PC-9 (cell line): ENCODE measurements at regions not wholly inside any gene's neighbourhood (a gene's known extent, or its start where the extent isn't known, plus 50 kb on each side); places are given as distances from the start of the nearest gene placed in this dataset.
"Not testable (repeated sequence)": the region's sequence is repeated elsewhere in the genome, so short reads cannot be mapped to it uniquely, and the experiment has no call there.

Experiments
- BruUV-seq: library from RNA; stranded (reverse); fragments of 400-500 nt; replicated peaks from 2 replicates; lab custom pipeline; 2021; lab: Mats Ljungman, UMichigan
- CTCF ChIA-PET: fragments of 300-600 bp; sonication (Branson Sonifier 250); formaldehyde crosslinking; loops from one replicate; lab custom pipeline; 2022; ENCODE audit warnings: antibody characterized with exemption; lab: Charles Lee
- POLR2A ChIA-PET: fragments of 300-600 bp; sonication (Branson Sonifier 250); formaldehyde crosslinking; loops from one replicate; lab custom pipeline; 2022; ENCODE audit warnings: antibody characterized with exemption; ENCODE audit not compliant: unreplicated experiment; lab: Charles Lee
- DNase-seq, 2 experiments: peaks; one replicate each; pipeline versions ENCODE4 v3.0.0 to v3.0.0-alpha.2; 2015 to 2022; ENCODE audit warnings: mixed read lengths in 1 of 2
- H2AFZ ChIP-seq: fragments of 200-600 bp; sonication (generic); 2 replicates; pipeline ENCODE4 v1.8.1; 2017; ENCODE audit warnings: antibody characterized with exemption
- H3F3A ChIP-seq: fragments of 200-600 bp; sonication (generic); 2 replicates; pipeline ENCODE4 v1.8.1; 2017; ENCODE audit warnings: antibody characterized with exemption, mild to moderate bottlenecking, low read depth; ENCODE audit not compliant: insufficient read depth
- H3K27ac ChIP-seq: fragments of 200-600 bp; sonication (generic); 2 replicates; pipeline ENCODE4 v1.6.1; 2016; ENCODE audit warnings: mixed run types
- H3K27me3 ChIP-seq: fragments of 200-600 bp; sonication (generic); 2 replicates; pipeline ENCODE4 v1.6.1; 2016; ENCODE audit warnings: low read depth, mixed run types; ENCODE audit not compliant: insufficient read depth
- H3K36me3 ChIP-seq: fragments of 200-600 bp; sonication (generic); 2 replicates; pipeline ENCODE4 v1.6.1; 2016; ENCODE audit warnings: low read depth, mixed run types
- H3K4me1 ChIP-seq: fragments of 200-600 bp; sonication (generic); replicated peaks from 2 replicates; pipeline ENCODE4 v1.6.1; 2016; ENCODE audit warnings: mixed run types; ENCODE audit not compliant: insufficient read depth
- H3K4me2 ChIP-seq: fragments of 200-600 bp; sonication (generic); 2 replicates; pipeline ENCODE4 v1.6.1; 2017; ENCODE audit warnings: mixed run types
- H3K4me3 ChIP-seq: fragments of 200-600 bp; sonication (generic); 2 replicates; pipeline ENCODE4 v1.6.1; 2016; ENCODE audit warnings: mixed run types
- H3K79me2 ChIP-seq: fragments of 200-600 bp; sonication (generic); 2 replicates; pipeline ENCODE4 v1.6.1; 2017; ENCODE audit warnings: low read depth, mixed run types
- H3K9me2 ChIP-seq: fragments of 200-600 bp; sonication (generic); 2 replicates; pipeline ENCODE4 v1.8.1; 2017; ENCODE audit warnings: mild to moderate bottlenecking; ENCODE audit not compliant: insufficient read depth
- H3K9me3 ChIP-seq: fragments of 200-600 bp; sonication (generic); 2 replicates; pipeline ENCODE4 v1.8.1; 2016; ENCODE audit warnings: low read depth; ENCODE audit not compliant: insufficient read depth
- H4K20me1 ChIP-seq: fragments of 200-600 bp; sonication (generic); 2 replicates; pipeline ENCODE4 v1.8.1; 2017; ENCODE audit not compliant: insufficient read depth
- EZH2 ChIP-seq: fragments of 200-600 bp; sonication (generic); IDR thresholded peaks from 2 replicates; pipeline ENCODE4 v1.8.0; 2017; ENCODE audit warnings: antibody characterized with exemption, low read depth
- intact Hi-C: fragments of 100-400 bp; cut with micrococcal nuclease; formaldehyde crosslinking; loops from one replicate; pipeline ENCODE4 v1.10.0; 2022; ENCODE audit not compliant: unreplicated experiment
- TF ChIP-seq, protein P1 (sequence below): fragments of 200-600 bp; sonication (generic); conservative IDR thresholded peaks from 2 replicates; pipeline ENCODE4 v1.6.1; 2017; ENCODE audit warnings: mixed run types, antibody characterized with exemption, mild to moderate bottlenecking, moderate library complexity

DNA sequence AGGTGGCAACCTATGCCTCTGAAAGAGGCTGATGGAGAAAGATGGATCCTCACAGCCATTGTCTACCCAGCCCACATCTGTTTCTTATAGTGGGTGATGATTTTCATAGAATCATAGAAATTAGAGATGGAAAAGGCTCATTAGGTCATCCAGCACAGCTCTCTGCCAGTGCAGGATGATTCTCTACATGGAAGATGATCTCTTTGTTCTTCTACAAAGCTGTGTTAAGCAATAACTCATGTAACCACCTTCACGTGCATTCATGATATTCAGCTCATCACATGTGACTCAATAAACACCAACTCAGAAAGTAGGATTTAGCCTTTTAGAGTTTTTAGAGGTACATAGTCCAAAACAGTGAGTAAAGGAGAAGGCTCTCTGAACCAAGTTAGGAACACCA is 539.4 kb upstream of the ID2 start:
- POLR2A ChIA-PET: no interaction called here
- Histone ChIP-seq H3K4me3 (no peak overlapping the region), H2AFZ (no peak overlapping the region), H3K4me2 (no peak overlapping the region), H3F3A (no peaks in the 10 kb centered on the region), H3K4me1 (no peaks in the 10 kb centered on the region), H4K20me1 (no peaks in the 10 kb centered on the region), H3K9me2 (no peaks in the 10 kb centered on the region), H3K36me3 (no peaks in the 10 kb centered on the region), H3K9me3 (no peaks in the 10 kb centered on the region), H3K79me2 (no peaks in the 10 kb centered on the region), H3K27me3 (no peaks in the 10 kb centered on the region), H3K27ac (no peak overlapping the region)
- TF ChIP-seq EZH2: no peak
- TF ChIP-seq, protein P1, sequence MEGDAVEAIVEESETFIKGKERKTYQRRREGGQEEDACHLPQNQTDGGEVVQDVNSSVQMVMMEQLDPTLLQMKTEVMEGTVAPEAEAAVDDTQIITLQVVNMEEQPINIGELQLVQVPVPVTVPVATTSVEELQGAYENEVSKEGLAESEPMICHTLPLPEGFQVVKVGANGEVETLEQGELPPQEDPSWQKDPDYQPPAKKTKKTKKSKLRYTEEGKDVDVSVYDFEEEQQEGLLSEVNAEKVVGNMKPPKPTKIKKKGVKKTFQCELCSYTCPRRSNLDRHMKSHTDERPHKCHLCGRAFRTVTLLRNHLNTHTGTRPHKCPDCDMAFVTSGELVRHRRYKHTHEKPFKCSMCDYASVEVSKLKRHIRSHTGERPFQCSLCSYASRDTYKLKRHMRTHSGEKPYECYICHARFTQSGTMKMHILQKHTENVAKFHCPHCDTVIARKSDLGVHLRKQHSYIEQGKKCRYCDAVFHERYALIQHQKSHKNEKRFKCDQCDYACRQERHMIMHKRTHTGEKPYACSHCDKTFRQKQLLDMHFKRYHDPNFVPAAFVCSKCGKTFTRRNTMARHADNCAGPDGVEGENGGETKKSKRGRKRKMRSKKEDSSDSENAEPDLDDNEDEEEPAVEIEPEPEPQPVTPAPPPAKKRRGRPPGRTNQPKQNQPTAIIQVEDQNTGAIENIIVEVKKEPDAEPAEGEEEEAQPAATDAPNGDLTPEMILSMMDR: no peak
- intact Hi-C loops: no loop called here
- CTCF ChIA-PET: no interaction called here
- no TSS peak for BruUV-seq
- DNase-seq: no peak

DNA sequence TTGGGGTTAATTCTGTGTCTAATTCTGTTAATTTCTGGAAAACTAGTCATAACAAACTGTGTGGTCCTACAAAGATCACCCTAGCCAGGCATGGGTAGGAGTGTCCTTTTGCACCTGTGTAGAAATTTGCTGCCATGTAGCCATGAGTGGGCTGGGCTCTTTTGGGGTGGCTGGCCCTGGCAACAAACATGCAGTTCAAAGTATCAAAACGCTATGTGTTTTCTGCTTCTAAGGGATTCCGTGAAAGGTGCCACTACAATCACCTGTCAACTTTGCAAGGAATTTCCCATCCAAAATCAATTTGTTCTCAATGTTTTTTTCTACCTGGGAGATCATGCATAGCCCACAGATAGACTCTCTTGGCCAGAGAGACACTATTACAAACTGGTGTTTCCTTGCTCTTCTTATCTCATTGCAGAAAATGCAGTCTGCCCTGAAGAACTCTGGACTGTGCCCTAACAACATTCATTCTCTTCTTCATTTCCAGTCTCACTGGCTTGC is 537.7 kb upstream of the ID2 start:
- no peak overlapping the region for H3K4me3 ChIP-seq
- H3K4me2 ChIP-seq: no peak overlapping the region
- CTCF ChIA-PET: no interaction called here
- no peaks in the 10 kb centered on the region for H3K79me2 ChIP-seq
- BruUV-seq: no TSS peak
- intact Hi-C loops: no loop called here
- no peak overlapping the region for H3K27ac ChIP-seq
- H3K9me2 ChIP-seq: no peaks in the 10 kb centered on the region
- POLR2A ChIA-PET: no interaction called here
- TF ChIP-seq EZH2: no peak
- TF ChIP-seq, protein P1: no peak
- H3K27me3 ChIP-seq: no peaks in the 10 kb centered on the region
- H4K20me1 ChIP-seq: no peaks in the 10 kb centered on the region
- no peaks in the 10 kb centered on the region for H3F3A ChIP-seq
- no peak for DNase-seq
- H3K9me3 ChIP-seq: no peaks in the 10 kb centered on the region
- no peaks in the 10 kb centered on the region for H3K36me3 ChIP-seq
- no peak overlapping the region for H2AFZ ChIP-seq
- H3K4me1 ChIP-seq: no peaks in the 10 kb centered on the region

GRCh38 chr2:8144785-8145184 is 537.1 kb upstream of the ID2 start:
- CTCF ChIA-PET: no interaction called here

DNA sequence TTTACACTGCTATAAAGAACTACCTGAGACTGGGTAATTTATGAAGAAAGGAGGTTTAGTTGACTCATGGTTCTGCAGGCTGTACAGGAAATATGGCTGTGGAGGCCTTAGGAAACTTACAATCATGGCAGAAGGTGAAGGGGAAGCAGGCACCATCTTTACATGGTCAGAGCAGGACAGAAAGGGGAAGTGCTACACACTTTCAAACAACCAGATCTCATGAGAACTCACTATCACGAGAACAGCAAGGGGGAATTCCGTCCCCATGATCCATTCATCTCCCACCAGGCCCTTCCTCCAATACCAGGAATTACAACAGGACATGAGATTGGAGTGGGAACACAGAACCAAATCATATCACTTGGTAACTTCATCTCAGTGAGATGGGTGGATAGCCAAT is 536.5 kb upstream of the ID2 start:
- H3K4me2 ChIP-seq, H3K9me2 ChIP-seq, H3F3A ChIP-seq, H3K79me2 ChIP-seq, DNase-seq, H4K20me1 ChIP-seq, CTCF ChIA-PET, intact Hi-C loops, H3K27me3 ChIP-seq, H3K36me3 ChIP-seq, H3K27ac ChIP-seq, POLR2A ChIA-PET, H3K9me3 ChIP-seq, BruUV-seq, H3K4me1 ChIP-seq, H3K4me3 ChIP-seq, H2AFZ ChIP-seq: not testable (repeated sequence)

More at GRCh38 chr2:8144785-8145184, 537.1 kb upstream of the ID2 start:
- no peaks in the 10 kb centered on the region for H3F3A ChIP-seq
- no peak overlapping the region for H3K4me3 ChIP-seq
- no peak overlapping the region for H2AFZ ChIP-seq
- intact Hi-C loops: no loop called here
- no peak for DNase-seq
- TF ChIP-seq, protein P1: no peak
- no peak for TF ChIP-seq EZH2
- no peaks in the 10 kb centered on the region for H3K36me3 ChIP-seq
- H3K27ac ChIP-seq: no peak overlapping the region
- peaks cover 3% of the 10 kb centered on the region; the same call in 1 of the 2 replicates for H3K27me3 ChIP-seq
- H3K9me3 ChIP-seq: no peaks in the 10 kb centered on the region
- H3K4me1 ChIP-seq: no peaks in the 10 kb centered on the region
- POLR2A ChIA-PET: no interaction called here
- no peak overlapping the region for H3K4me2 ChIP-seq
- BruUV-seq: no TSS peak
- no peaks in the 10 kb centered on the region for H3K79me2 ChIP-seq
- no peaks in the 10 kb centered on the region for H3K9me2 ChIP-seq
- H4K20me1 ChIP-seq: no peaks in the 10 kb centered on the region
